ENCODE measurements at regions not wholly inside any gene's neighbourhood (a gene's known extent, or its start where the extent isn't known, plus 50 kb on each side); places are given as distances from the start of the nearest gene placed in this dataset.

DNA sequence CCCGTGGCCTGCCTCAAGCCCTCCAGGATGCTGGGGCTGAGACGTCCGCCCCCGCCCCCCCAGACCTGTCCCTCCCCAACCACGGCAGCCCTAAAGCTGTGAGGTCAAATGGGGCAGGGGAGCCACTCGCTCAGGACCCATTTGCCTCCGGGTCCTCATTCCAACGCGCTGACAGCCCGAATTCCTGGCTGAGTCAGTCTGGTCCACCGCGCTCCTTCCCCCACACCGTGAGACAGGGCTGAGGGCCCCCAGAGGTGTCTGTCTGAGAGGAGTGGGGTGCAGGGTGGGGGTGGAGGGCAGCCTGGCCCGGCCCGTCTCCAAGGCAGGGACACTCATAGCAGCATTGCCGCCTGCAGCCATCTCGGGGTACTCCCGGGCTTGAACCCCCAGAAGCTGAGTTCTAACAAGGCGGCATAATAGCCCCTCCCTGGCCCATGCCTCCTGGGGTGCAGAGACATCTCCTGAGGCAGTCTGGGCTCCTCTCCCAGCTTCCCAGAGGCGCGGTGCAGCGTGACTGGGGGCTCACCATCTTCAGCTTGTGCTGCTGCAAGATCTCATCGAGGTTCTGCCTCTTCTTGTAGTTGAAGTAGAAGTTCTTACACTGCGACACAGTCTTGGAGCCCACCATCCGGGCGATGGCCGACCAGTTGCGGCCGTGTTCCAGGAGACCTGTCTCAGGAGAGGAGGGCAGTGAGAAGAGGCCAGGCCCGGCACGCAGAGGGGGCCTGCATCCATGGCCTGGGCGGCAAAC, 90.5 kb downstream of the RFLNA start:
- Histone ChIP-seq H3K36me3 (peaks cover 10 to 13% of the 10 kb centered on the region in 2 donors), H3K27me3 (no peaks in the 10 kb centered on the region), H3K27ac (no peak overlapping the region), H3K4me1 (peaks cover 39 to 53% of the 10 kb centered on the region in 2 donors), H3K9me3 (no peaks in the 10 kb centered on the region), H3K4me3 (replicated peaks in 1 of 3) (no peak overlapping the region)
- no peak for TF ChIP-seq POLR2A (IDR thresholded peaks at IDR 0.05)
- TF ChIP-seq CTCF (IDR thresholded peaks at IDR 0.05): no peak
- no peak for DNase-seq
- 89 to 91% methylated on average over 23 to 29 of the region's 32 CpGs for WGBS, 2 donors
- intact Hi-C loops (cut with DNase I): no loop called here

- Histone ChIP-seq H3K4me1 (peaks cover 33 to 53% of the 10 kb centered on the region in 2 donors), H3K27ac (no peak overlapping the region), H3K9me3 (no peaks in the 10 kb centered on the region), H3K36me3 (peaks cover 10 to 13% of the 10 kb centered on the region in 2 donors), H3K27me3 (no peaks in the 10 kb centered on the region), H3K4me3 (replicated peaks in 1 of 3) (no peak overlapping the region)
- intact Hi-C loops (cut with DNase I): no loop called here
- no peak for DNase-seq
- TF ChIP-seq CTCF (IDR thresholded peaks at IDR 0.05) (no peak), POLR2A (IDR thresholded peaks at IDR 0.05) (no peak)
- WGBS, 2 donors: 92 to 94% methylated on average over 17 to 20 of the region's 20 CpGs
Measured at GRCh38 chr12:124384299-124384894, 89.5 kb downstream of the RFLNA start.

DNA sequence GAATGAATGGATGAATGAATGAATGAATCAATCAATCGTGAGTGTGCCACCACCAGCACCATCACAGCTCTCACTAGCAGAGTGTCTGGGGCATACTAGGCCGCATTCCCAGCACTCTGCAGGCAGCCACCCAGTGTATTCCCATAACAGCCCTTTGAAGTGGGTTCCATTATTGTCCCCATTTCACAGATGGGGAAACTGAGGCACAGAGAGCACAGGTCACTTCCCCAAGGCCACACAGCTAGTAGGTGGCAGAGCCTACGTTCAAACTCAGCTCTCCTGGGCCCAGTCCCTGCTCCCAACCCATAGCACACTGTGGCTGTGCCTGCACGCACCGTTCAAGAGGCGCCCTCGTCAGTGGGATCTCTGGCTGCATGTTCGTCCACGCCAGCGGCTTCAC, 88.1 kb downstream of the RFLNA start:
- DNase-seq: no peak
- no peak overlapping the region for H3K4me3 ChIP-seq (replicated peaks in 1 of 3)
- H3K9me3 ChIP-seq: no peaks in the 10 kb centered on the region
- H3K27ac ChIP-seq: peak overlapping the region in 1 of 3 donors; percentile 72
- WGBS, 2 donors: 95 to 96% methylated on average over 9 of the region's 10 CpGs
- peaks cover 12 to 13% of the 10 kb centered on the region in 2 donors for H3K36me3 ChIP-seq
- no peaks in the 10 kb centered on the region for H3K27me3 ChIP-seq
- intact Hi-C loops (cut with DNase I): no loop called here
- H3K4me1 ChIP-seq: peaks cover 21 to 53% of the 10 kb centered on the region in 2 donors
- no peak for TF ChIP-seq POLR2A (IDR thresholded peaks at IDR 0.05)

DNA sequence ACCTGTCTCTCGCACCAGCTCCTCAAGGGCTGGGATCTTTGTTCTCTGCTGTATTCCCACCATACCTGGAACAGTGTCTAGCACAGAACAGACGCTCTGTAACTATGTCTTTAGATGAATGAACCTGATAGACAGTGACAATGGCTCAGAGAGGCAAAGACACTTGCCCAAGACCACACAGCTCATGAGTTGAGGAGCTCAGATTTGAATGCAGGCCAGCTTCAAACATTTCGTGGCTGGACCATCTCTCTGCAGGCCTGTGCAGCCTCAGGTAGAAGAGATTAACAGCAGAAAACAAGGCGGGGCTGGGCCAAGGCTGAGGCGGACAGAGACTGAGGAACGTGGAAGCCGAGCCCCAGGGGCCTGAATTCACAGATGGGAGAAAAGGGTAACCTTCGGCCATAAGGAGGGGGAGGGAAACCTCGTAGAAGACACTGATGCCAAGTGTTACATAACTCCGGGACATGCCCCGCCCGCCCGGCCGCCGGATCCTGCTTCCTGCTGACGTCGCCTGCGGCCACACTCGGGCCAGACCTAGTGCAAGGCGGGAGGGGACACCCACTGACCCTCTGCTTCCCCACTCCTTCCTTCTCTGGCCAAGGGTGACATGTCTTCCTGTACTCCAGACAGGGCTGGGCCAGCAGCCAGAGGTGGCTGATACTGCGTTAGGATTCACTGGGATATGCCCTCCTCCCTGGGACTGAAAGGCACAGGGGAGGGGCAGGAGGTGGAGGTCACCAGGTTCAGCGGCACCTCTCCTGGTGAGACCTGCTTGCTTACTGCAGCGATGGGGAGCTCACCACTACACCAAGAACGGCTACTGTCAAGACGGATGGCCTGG, 86.8 kb downstream of the RFLNA start:
- Histone ChIP-seq H3K9me3 (no peaks in the 10 kb centered on the region), H3K27ac (peak overlapping the region; percentile 4 to 72 (median 71)), H3K4me1 (peaks cover 13 to 44% of the 10 kb centered on the region in 2 donors), H3K27me3 (no peaks in the 10 kb centered on the region), H3K4me3 (replicated peaks in 1 of 3) (no peak overlapping the region), H3K36me3 (peaks cover 24 to 25% of the 10 kb centered on the region in 2 donors)
- WGBS, 2 donors: 56 to 67% methylated on average over 23 to 25 of the region's 25 CpGs
- intact Hi-C loops (cut with DNase I): no loop called here
- TF ChIP-seq POLR2A (IDR thresholded peaks at IDR 0.05) (no peak), CTCF (IDR thresholded peaks at IDR 0.05) (no peak)
- DNase-seq: peak; percentile 59 to 60

DNA sequence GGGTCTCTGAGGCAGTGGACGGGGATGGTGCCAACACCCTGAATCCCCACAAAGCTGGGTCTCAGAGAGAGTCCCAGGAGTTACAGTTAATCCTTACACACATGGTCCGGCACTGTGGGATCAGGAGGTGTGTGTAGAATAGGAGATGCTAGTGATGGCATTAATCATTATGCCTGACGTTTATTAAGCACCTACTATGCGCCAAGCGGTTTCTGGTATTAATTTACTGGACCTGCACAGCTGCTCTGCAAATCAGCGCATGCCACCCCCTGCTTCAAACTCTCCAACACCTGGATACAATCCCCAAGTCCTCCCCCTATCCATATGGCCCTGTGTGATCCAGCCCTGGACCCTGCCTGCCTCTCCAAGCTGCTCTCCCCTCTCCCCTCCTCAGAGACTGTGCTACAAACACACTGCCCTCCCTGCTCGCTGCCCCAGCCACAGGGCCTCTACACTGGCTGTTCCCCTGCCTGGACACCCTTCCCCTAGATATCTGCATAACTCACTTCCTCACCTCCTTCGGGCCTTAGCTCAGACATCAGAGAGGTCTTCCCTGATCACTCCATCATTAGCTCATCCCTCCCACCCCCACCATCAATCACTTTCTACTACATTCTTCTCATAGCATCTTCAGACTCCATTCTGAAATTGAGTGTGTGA, 86.0 kb downstream of the RFLNA start:
- H3K27me3 ChIP-seq: no peaks in the 10 kb centered on the region
- peaks cover 27 to 28% of the 10 kb centered on the region in 2 donors for H3K36me3 ChIP-seq
- intact Hi-C loops (cut with DNase I): no loop called here
- peak overlapping the region; percentile 52 to 72 (median 71) for H3K27ac ChIP-seq
- DNase-seq: no peak
- WGBS, 2 donors: 65 to 74% methylated on average over 8 of the region's 8 CpGs
- H3K9me3 ChIP-seq: no peaks in the 10 kb centered on the region
- TF ChIP-seq CTCF (IDR thresholded peaks at IDR 0.05) (no peak), POLR2A (IDR thresholded peaks at IDR 0.05) (no peak)
- H3K4me1 ChIP-seq: peaks cover 13 to 42% of the 10 kb centered on the region in 2 donors
- no peak overlapping the region for H3K4me3 ChIP-seq (replicated peaks in 1 of 3)

All from thyroid gland (tissue), 4 donors.